ENCODE measurements at regions not wholly inside any gene's neighbourhood (a gene's known extent, or its start where the extent isn't known, plus 50 kb on each side); places are given as distances from the start of the nearest gene placed in this dataset.

DNA sequence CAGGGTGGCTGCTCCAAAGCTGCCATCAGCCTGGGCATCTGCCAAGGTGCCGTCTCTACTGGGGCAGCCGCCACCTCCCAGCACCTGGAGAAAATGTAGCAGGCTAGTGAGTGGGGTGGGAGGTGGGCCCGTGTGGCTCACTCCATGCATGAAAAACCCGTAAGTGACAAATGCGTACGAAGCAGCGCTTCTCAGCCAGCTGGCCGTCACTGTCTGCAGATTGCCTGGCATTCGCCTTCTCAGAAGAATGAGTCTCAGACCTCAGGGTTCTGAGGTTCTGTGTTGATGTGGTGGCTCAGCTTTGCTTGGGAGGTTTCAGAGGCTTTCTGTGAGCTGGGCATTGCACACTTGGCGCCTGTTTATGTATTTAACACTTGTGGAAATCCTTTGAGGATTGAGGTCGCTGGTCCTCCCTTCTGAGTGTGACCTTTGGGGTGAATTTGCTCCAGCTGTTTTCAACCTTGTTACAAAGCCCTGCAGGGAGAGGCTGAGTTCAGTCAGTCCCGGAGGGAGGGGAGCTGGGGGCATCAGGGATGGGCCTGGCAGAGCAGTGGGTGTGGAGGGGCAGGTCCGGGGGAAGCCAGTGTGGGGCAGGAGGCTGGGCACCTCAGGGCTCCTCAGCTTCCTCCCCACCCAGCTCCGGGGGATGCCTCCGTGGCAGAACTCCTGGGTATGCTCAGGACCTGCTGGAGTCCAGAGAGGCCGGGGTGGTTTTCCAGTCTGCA is 977.0 kb downstream of the TBC1D22A start:
- no peak for ATAC-seq
- TF ChIP-seq ISL1 (CRISPR knock-in tag; IDR thresholded peaks at IDR 0.05), result no peak
- TF ChIP-seq ZFP3 (CRISPR knock-in tag; IDR thresholded peaks at IDR 0.05), result no peak
- TF ChIP-seq ESRRG (CRISPR knock-in tag; IDR thresholded peaks at IDR 0.05), result no peak
- no peak for TF ChIP-seq BACH2 (CRISPR knock-in tag; IDR thresholded peaks at IDR 0.05; ENCODE audit: borderline replicate concordance)
- TF ChIP-seq, protein P1, sequence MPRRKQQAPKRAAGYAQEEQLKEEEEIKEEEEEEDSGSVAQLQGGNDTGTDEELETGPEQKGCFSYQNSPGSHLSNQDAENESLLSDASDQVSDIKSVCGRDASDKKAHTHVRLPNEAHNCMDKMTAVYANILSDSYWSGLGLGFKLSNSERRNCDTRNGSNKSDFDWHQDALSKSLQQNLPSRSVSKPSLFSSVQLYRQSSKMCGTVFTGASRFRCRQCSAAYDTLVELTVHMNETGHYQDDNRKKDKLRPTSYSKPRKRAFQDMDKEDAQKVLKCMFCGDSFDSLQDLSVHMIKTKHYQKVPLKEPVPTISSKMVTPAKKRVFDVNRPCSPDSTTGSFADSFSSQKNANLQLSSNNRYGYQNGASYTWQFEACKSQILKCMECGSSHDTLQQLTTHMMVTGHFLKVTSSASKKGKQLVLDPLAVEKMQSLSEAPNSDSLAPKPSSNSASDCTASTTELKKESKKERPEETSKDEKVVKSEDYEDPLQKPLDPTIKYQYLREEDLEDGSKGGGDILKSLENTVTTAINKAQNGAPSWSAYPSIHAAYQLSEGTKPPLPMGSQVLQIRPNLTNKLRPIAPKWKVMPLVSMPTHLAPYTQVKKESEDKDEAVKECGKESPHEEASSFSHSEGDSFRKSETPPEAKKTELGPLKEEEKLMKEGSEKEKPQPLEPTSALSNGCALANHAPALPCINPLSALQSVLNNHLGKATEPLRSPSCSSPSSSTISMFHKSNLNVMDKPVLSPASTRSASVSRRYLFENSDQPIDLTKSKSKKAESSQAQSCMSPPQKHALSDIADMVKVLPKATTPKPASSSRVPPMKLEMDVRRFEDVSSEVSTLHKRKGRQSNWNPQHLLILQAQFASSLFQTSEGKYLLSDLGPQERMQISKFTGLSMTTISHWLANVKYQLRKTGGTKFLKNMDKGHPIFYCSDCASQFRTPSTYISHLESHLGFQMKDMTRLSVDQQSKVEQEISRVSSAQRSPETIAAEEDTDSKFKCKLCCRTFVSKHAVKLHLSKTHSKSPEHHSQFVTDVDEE (CRISPR knock-in tag; IDR thresholded peaks at IDR 0.05), result no peak
- no peak for TF ChIP-seq TCF4 (CRISPR knock-in tag; IDR thresholded peaks at IDR 0.05; ENCODE audit: borderline replicate concordance)
- TF ChIP-seq, protein P2, sequence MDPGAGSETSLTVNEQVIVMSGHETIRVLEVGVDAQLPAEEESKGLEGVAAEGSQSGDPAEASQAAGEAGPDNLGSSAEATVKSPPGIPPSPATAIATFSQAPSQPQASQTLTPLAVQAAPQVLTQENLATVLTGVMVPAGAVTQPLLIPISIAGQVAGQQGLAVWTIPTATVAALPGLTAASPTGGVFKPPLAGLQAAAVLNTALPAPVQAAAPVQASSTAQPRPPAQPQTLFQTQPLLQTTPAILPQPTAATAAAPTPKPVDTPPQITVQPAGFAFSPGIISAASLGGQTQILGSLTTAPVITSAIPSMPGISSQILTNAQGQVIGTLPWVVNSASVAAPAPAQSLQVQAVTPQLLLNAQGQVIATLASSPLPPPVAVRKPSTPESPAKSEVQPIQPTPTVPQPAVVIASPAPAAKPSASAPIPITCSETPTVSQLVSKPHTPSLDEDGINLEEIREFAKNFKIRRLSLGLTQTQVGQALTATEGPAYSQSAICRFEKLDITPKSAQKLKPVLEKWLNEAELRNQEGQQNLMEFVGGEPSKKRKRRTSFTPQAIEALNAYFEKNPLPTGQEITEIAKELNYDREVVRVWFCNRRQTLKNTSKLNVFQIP (CRISPR knock-in tag; IDR thresholded peaks at IDR 0.05; ENCODE audit: borderline replicate concordance, low read depth), result no peak

DNA sequence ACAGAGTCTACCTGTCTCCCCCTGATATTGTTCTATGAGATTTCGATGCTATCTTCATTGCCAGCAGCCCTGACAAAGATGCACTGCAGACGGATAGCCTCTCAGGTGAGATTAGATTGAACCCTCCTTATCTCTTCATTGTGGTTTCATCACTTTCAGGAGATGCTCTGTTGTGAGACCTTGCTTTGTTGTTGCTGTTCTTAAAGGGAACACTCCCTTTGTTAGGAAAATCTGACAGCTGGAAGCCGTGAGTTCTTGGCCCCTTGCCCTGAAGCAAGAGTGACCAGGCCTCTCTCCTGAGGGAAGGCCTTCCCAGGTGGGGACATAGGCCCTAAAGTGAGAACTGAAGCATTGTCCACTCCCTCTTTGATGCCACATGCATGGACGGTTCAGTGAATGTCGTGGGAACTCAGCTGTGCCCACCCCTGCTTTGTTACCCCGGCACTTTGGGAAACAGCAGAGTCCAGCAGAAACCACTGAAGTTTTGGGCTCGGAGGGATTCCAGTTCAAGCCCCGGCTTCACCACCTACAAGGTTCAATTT is 976.1 kb downstream of the TBC1D22A start:
- ATAC-seq, result no peak
- no peak for TF ChIP-seq TCF4 (CRISPR knock-in tag; IDR thresholded peaks at IDR 0.05; ENCODE audit: borderline replicate concordance)
- TF ChIP-seq ZFP30 (CRISPR knock-in tag; IDR thresholded peaks at IDR 0.05), result no peak
- TF ChIP-seq, protein P3, sequence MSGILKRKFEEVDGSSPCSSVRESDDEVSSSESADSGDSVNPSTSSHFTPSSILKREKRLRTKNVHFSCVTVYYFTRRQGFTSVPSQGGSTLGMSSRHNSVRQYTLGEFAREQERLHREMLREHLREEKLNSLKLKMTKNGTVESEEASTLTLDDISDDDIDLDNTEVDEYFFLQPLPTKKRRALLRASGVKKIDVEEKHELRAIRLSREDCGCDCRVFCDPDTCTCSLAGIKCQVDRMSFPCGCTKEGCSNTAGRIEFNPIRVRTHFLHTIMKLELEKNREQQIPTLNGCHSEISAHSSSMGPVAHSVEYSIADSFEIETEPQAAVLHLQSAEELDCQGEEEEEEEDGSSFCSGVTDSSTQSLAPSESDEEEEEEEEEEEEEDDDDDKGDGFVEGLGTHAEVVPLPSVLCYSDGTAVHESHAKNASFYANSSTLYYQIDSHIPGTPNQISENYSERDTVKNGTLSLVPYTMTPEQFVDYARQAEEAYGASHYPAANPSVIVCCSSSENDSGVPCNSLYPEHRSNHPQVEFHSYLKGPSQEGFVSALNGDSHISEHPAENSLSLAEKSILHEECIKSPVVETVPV (CRISPR knock-in tag; IDR thresholded peaks at IDR 0.05), result no peak
- no peak for TF ChIP-seq GLIS3 (CRISPR knock-in tag; IDR thresholded peaks at IDR 0.05)
- no peak for TF ChIP-seq ISL1 (CRISPR knock-in tag; IDR thresholded peaks at IDR 0.05)
- no peak for TF ChIP-seq ARNTL (CRISPR knock-in tag; IDR thresholded peaks at IDR 0.05; ENCODE audit: borderline replicate concordance, low read depth)
- TF ChIP-seq RARB (CRISPR knock-in tag; IDR thresholded peaks at IDR 0.05), result no peak
- TF ChIP-seq ZNF8 (CRISPR knock-in tag; IDR thresholded peaks at IDR 0.05), result no peak
- no peak for TF ChIP-seq BACH2 (CRISPR knock-in tag; IDR thresholded peaks at IDR 0.05; ENCODE audit: borderline replicate concordance)
- TF ChIP-seq, protein P4, sequence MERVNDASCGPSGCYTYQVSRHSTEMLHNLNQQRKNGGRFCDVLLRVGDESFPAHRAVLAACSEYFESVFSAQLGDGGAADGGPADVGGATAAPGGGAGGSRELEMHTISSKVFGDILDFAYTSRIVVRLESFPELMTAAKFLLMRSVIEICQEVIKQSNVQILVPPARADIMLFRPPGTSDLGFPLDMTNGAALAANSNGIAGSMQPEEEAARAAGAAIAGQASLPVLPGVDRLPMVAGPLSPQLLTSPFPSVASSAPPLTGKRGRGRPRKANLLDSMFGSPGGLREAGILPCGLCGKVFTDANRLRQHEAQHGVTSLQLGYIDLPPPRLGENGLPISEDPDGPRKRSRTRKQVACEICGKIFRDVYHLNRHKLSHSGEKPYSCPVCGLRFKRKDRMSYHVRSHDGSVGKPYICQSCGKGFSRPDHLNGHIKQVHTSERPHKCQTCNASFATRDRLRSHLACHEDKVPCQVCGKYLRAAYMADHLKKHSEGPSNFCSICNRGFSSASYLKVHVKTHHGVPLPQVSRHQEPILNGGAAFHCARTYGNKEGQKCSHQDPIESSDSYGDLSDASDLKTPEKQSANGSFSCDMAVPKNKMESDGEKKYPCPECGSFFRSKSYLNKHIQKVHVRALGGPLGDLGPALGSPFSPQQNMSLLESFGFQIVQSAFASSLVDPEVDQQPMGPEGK (CRISPR knock-in tag; IDR thresholded peaks at IDR 0.05; ENCODE audit: borderline replicate concordance), result no peak
- TF ChIP-seq CSDC2 (CRISPR knock-in tag; IDR thresholded peaks at IDR 0.05), result no peak
- no peak for TF ChIP-seq ESRRG (CRISPR knock-in tag; IDR thresholded peaks at IDR 0.05)
- TF ChIP-seq ZNF70 (CRISPR knock-in tag; IDR thresholded peaks at IDR 0.05), result no peak
- no peak for TF ChIP-seq PPARA (CRISPR knock-in tag; IDR thresholded peaks at IDR 0.05; ENCODE audit: borderline replicate concordance)

DNA sequence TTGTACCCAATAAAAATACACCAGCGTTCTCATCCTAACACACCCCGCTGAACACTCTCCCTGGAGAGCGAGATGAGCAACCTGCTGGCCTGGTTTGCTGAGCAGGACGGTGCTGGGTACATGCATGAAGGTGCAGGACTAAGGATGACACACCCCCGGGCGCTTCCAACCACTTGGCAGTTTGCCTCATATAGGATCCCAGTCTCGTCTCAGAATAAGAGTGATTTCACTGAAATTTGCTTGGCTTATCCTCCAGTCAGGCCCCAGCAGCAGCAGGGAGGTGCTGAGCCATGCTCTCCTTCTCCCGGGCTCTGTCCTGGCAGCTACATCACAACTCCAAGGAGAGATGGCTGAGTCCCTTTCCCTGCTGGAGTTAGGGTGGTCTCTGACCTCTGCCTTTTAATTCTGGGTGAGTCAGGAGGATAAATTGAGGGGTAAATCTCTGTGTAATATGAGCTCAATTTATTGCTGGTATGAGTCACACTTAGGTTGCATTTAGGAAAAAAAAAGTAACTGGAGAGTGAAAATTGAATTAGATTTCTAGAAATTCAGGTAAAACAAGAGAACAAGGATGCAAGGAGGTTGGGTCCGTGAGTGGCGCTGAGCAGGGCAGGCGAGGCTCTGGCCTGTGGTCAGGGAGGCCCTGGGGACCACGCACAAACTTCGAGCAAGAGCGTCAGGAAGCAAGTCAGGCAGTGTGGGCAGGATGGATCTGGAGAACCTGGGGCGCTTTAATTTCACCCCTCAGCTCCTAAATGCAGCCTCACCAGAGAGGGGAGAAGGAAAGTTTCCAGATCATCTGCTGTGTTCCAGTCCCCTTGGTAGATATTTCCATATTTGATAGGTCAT is 974.0 kb downstream of the TBC1D22A start:
- TF ChIP-seq ZNF70 (CRISPR knock-in tag; IDR thresholded peaks at IDR 0.05) (no peak), TOX (CRISPR knock-in tag; IDR thresholded peaks at IDR 0.05; ENCODE audit: borderline replicate concordance) (no peak), ZNF565 (CRISPR knock-in tag; conservative IDR thresholded peaks at IDR 0.05; ENCODE audit: low read depth) (no peak), ZNF8 (CRISPR knock-in tag; IDR thresholded peaks at IDR 0.05) (no peak), SNAI2 (CRISPR knock-in tag; IDR thresholded peaks at IDR 0.05) (no peak), TCF4 (CRISPR knock-in tag; IDR thresholded peaks at IDR 0.05; ENCODE audit: borderline replicate concordance) (no peak), OSR1 (CRISPR knock-in tag; IDR thresholded peaks at IDR 0.05) (no peak), BACH2 (CRISPR knock-in tag; IDR thresholded peaks at IDR 0.05; ENCODE audit: borderline replicate concordance) (no peak)
- TF ChIP-seq, protein P5, sequence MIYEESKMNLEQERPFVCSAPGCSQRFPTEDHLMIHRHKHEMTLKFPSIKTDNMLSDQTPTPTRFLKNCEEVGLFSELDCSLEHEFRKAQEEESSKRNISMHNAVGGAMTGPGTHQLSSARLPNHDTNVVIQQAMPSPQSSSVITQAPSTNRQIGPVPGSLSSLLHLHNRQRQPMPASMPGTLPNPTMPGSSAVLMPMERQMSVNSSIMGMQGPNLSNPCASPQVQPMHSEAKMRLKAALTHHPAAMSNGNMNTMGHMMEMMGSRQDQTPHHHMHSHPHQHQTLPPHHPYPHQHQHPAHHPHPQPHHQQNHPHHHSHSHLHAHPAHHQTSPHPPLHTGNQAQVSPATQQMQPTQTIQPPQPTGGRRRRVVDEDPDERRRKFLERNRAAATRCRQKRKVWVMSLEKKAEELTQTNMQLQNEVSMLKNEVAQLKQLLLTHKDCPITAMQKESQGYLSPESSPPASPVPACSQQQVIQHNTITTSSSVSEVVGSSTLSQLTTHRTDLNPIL (CRISPR knock-in tag; IDR thresholded peaks at IDR 0.05; ENCODE audit: low read depth), result no peak
- no peak; the same call in 2 of the 3 replicates for ATAC-seq

All from SK-N-SH treated with all-trans-retinoic acid at 6 μM for 48 hours (cell line).